Activated CD4-positive, CD25-positive, alpha-beta regulatory T cell (primary cell): ENCODE measurements at regions not wholly inside any gene's neighbourhood (a gene's known extent, or its start where the extent isn't known, plus 50 kb on each side); places are given as distances from the start of the nearest gene placed in this dataset.

Experiments used
- DNase-seq, 4 experiments: peaks; one replicate each; lab custom pipeline; 2025; lab: John Stamatoyannopoulos, UW

- no peak for DNase-seq
These were observed 133.4 kb downstream of the PALM2AKAP2 start for GRCh38 chr9:109913461-109913810.

- no peak for DNase-seq
These were observed 134.5 kb downstream of the PALM2AKAP2 start for GRCh38 chr9:109914280-109915027.

- no peak for DNase-seq
These were observed 136.3 kb downstream of the PALM2AKAP2 start for GRCh38 chr9:109916316-109916715.

GRCh38 chr9:109918339-109919163 lies 138.6 kb downstream of the PALM2AKAP2 start:
- no peak for DNase-seq

- DNase-seq, result no peak
These were observed 139.9 kb downstream of the PALM2AKAP2 start for GRCh38 chr9:109919736-109920408.

- no peak for DNase-seq
These were observed 142.8 kb downstream of the PALM2AKAP2 start for GRCh38 chr9:109922617-109923470.

GRCh38 chr9:109923471-109923760 lies 143.4 kb downstream of the PALM2AKAP2 start:
- DNase-seq, result no peak

GRCh38 chr9:109923806-109924205 lies 143.8 kb downstream of the PALM2AKAP2 start:
- DNase-seq, result no peak

- DNase-seq, result no peak
These were observed 145.8 kb downstream of the PALM2AKAP2 start for GRCh38 chr9:109925799-109926198.

GRCh38 chr9:109926421-109926869 lies 146.4 kb downstream of the PALM2AKAP2 start:
- DNase-seq, result no peak

- DNase-seq, result no peak
These were observed 151.6 kb downstream of the PALM2AKAP2 start for GRCh38 chr9:109931623-109932022.

GRCh38 chr9:109934136-109934856 lies 154.3 kb downstream of the PALM2AKAP2 start:
- DNase-seq, result no peak

- no peak for DNase-seq
These were observed 154.8 kb downstream of the PALM2AKAP2 start for GRCh38 chr9:109934857-109935215.

- DNase-seq, result no peak
These were observed 155.5 kb downstream of the PALM2AKAP2 start for GRCh38 chr9:109935406-109936087.

- no peak for DNase-seq
These were observed 158.0 kb downstream of the PALM2AKAP2 start for GRCh38 chr9:109937861-109938453.

- no peak for DNase-seq
These were observed 159.8 kb downstream of the PALM2AKAP2 start for GRCh38 chr9:109939698-109940342.

- no peak for DNase-seq
These were observed 160.6 kb downstream of the PALM2AKAP2 start for GRCh38 chr9:109940561-109940960.

GRCh38 chr9:109941771-109942170 lies 161.8 kb downstream of the PALM2AKAP2 start:
- no peak for DNase-seq

GRCh38 chr9:109945573-109945972 lies 165.6 kb downstream of the PALM2AKAP2 start:
- DNase-seq, result no peak

- DNase-seq, result no peak
These were observed 168.5 kb downstream of the PALM2AKAP2 start for GRCh38 chr9:109948453-109948852.
